ENCODE measurements at regions not wholly inside any gene's neighbourhood (a gene's known extent, or its start where the extent isn't known, plus 50 kb on each side); places are given as distances from the start of the nearest gene placed in this dataset.

DNA sequence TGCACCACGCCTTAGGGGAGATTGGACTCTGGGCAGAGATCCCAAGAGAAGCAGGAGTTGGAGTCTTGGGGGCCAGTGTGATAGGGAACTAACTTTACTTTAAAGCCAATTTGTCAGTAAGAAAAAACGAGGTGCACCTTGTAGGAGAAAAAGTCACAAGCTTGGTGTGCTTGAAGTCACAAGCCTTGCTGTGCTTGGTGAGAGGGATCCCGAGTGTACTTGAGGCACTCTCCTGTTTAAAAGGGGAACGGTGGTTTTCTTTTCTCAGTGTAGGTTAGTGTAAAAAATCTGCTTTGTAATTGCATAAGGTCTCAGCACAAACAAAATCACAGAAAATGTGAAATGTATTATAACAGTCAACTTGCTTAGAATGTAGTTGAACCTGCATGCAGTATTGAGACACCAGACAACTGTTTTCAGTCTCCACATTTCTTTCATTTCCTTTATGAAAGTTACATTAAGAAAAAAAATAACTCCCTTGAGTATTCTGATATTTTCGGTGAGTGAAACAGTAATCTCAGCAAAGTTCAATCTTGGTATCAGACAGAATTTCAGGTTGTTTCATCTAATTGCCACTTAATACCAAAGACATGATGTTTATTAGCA, 111.1 kb upstream of the DUSP22 start:
- no peak for DNase-seq

DNA sequence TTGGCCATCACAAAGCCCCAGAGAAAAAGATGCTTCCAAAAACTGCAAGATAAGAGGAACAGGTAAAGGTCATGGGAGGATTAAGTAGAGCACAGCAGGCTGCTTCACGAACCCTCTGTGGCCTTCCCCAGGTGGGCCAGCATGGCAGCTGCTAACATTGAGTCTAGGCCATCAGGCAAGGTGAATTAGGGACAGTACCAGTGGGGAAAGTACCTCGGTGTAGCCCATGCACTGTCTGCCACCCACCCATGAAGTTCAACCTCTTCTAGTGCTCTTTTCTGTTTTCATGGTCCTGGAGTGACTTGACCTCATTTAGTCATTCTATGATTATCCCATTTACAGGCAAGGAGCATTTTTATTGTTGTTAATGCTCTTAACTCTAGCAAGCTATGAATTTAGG, 108.6 kb upstream of the DUSP22 start:
- DNase-seq: no peak

- no peak for DNase-seq
These were observed 108.1 kb upstream of the DUSP22 start for GRCh38 chr6:184161-184700.

DNA sequence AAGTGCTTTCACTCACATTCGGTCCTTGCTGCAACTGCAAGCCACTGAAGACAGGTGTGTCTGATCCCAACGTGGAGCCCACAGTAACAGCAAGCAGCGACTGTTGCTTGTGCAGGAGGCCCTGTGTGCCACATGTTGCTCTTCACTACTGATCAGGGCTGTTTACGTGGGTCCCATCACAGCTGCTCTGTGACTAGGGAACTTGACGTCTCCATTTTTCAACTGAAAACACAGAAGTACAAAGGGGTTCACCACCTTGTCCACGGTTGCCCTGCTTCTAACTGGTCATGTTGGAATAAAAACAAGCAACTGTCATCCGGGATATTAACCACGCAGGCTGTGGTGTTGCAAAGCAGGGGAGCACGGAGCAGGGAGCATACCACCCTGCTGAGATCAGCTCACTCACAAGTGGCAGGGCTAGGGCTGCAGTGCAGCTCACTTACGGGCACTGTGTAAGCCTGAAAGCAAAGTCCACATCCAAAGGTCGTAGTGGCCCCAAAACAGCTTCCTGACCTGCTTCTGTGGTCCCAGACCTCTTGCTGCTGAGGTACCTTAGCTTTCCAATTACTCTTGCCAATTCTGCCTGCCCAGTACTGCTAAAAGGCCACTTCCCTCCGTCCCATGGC, 105.8 kb upstream of the DUSP22 start:
- DNase-seq: no peak

DNA sequence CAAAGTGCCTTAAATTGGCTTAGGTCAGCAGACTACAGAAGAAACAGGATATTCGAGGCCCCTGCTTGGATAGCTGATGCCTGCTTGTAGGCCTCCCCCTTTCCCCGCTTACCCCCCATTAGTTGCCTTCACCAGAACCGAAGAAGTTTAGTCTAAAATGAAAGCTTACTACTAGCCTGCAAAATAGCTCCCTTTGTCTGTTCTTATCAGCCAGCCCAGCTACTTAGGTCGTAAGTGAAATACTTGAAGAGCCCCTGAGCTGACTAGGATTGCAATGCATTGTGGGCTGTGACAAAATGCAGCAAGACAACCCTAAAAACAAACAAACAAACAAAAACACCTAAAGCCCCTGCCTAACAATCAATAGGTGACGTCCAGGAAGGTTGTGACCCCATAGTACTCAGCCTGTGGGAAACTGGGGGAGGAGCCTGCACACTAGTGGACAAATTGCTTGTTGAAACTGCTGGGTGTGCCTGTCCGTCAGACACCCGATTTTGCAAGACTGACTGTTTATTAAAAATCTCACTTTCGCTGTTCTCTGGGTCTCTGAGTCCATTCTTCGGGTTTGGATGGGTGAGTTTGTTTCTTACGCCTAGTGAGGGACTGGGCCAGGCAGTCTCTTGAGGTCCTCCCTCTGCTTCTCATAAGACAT, 105.0 kb upstream of the DUSP22 start:
- DNase-seq: no peak

DNA sequence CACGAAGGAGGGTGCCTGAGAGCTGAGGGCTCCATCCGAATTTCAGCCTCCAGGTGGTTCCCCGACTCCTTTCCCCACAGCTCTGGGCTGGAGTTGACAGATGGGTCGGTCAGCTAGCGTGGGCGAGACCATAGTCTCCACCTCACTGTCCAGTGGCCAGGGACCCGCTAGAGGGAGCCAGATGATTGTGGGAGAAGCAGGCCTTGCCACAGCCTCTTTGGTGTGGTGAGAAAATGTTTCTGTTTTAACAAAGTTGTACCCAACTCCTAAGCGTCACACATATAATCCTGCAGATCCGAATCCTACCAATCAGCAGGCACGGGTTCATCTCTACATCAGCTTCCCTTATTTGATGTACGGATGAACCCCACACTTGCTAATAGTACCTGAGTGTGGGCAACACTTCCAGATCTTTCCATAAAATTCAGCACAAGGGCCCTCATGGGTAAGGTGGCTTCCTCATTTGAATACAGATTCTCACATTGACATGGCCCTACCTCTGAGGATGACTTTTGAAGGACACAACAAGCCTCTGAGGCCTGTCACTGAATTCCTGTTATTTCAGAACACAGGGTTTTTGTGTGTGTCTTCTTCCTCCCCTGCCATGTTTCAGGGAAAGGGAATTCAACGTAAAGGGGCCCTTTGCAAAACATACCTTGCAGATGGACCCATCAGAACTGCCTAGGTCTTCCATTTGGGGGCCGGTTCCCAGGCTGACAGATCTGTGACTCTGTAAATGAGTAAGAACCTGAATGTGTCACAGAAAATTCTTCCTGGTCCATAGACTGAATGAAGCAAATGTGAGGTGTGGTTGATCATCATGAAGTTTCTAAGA, 103.2 kb upstream of the DUSP22 start:
- peak; percentile 65 to 84 for DNase-seq

GRCh38 chr6:189676-190075, 102.6 kb upstream of the DUSP22 start:
- DNase-seq: no peak

GRCh38 chr6:190596-191395, 101.5 kb upstream of the DUSP22 start:
- DNase-seq: peak; percentile 12 to 20

DNA sequence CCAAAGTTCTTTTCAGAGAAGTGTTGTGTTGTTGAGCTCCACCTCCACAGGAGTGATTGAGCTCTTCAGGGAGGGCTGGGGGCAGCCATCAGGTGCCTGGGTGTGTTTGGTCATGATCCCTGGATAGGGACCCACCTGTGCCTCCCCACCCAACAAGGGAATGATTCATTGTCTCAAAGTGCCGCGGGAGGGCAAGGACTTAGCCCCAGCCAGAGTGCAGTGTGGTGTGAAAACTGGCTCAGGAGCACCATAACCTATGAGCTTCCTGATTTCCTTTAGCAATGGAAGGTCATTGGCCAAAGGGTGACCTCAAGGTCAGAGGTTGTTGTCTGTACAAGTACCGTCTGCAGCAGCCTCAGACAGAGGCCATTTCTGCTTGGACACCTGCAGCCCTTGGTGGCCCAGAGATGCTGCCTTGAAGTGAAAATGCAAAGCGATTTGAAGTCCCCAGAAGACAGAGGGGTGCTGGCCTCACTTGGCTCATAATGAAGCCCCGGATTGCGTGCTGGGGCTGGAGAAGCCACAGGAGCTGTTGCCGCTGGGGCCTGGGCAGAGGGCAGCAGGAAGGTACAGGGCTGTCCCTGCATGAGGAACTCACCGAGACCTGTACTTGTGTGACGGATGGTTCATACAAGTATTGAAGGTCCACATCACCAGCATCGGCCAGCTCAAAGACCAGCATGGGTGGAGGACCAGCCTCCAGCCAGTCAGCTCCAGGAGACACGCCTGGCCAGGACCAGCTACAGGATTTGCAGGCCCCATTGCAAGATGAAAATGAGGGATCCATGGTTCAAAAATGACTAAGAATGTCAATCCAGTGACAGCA, 100.6 kb upstream of the DUSP22 start:
- no peak for DNase-seq

- no peak for DNase-seq
These were observed 100.0 kb upstream of the DUSP22 start for GRCh38 chr6:192313-192664.

DNA sequence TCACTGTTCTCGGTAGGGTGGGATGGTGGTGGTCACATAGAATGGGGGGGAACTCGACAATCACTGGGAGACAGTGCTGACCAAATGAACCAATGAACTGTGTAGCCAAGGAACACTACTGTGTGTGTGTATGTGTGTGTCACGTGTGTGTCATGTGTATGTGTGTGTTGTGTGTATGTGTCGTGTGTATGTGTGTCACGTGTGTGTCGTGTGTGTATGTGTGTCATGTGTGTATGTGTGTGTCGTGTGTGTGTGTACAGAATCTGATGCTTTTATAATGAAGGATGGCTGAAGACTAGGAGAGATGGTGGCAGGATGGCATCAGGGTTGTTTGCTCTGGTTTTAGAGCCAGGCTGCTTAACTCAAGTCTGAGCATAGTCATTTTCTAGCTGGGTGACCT, 99.1 kb upstream of the DUSP22 start:
- no peak for DNase-seq

DNA sequence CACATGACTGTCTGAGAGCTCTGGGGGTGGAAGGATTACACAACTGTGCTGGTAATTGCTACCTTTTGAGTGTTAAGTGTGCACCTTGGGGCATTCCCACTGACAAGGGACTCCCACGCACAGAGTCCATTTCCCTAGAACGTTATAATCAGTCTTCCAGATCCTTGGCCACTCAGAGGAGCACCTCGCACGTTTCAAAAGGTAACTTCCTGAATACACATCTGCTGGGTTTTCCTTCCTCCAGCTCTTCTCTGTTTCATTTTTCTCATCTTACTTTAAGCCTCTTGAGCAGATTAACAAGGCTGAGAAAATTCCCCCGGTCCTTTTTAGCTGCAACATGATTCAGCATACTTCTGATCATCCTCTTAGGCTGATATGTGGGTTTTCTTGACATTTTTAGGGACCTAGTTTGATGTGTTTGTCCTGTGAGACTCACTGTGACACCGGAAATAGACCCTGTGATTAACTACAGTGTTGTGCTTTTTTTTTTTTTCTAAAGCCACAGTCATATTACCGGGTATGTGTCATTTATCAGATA, 98.4 kb upstream of the DUSP22 start:
- DNase-seq: no peak

DNA sequence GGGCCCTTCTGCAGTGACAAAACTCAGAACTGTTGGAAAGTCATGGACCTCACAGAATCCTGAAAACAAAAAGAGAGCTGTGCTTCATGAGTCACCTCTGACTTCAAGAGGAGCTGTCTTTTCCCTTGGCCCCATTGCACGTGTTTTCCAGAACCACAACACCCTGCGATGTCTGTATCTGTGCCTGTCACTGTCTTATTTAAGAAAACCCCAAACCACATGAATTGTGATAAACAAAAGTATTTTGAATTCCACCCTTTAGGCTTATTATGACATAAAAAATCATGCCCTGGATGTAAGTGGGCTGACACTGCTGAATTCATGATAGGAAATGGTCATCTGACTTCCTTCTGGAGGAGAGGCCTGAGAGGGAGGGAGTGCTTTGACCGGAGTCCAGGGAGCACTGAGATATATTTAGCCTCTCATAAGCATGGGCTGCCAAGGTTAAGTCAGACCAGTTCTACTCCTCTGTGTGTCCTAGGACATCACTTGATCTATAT, 96.4 kb upstream of the DUSP22 start:
- DNase-seq: no peak

DNA sequence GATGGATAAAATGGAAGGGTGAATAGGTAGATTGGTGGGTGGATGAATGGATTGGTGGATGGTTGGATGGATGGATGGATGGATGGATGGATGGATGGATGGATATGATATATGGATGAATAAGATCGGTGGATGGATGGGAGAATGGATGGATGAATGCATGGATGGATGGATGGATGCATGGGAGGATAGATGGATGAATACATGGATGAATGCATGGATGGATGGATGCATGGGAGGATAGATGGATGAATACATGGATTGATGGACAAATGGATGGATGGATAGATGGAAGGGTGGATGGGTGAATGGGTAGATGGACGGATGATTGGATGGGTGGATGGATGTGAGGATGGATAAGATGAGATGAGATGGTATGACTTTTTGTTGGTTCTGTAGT, 95.7 kb upstream of the DUSP22 start:
- no peak for DNase-seq

DNA sequence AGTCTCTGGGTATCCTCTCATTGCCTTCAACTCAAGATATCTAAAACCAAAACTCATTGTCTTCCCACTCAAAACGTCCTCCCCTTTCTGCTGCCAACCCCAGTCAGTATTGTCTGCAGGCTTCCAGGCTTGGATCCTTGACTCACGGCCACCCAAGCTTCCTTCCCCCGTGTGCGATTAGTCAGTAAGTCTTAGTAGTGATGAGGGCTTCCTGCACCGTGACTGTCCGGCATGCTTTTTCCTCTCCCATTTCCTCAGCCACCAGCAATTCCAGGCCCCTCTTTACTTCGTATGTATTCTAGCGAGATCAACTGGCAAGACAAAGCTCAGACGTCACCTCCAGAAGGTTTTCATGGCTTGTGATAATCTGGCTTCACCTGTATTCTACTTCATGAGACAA, 88.6 kb upstream of the DUSP22 start:
- DNase-seq: no peak

DNA sequence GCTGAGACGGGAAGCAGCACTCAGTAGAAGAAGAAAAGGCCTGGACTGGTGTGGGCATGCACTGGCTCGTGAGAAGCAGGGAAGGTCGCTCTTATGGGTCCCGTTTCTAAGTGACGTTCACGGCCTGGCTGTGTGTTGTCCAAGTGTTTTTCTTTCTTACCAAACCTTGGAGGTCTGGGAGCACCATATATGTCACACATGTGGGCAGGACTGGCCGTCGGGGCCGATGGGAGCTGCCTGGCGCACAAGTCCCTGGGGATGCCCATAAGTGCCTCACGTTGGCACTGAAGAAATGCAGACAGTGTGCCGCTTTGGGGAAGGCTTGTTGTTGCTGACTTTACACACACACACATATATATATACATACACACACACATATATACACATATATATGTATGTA, 86.0 kb upstream of the DUSP22 start:
- DNase-seq: no peak

GRCh38 chr6:208364-208763, 83.9 kb upstream of the DUSP22 start:
- peak; percentile 20 to 24 for DNase-seq

- DNase-seq: no peak
These were observed 83.3 kb upstream of the DUSP22 start for GRCh38 chr6:208938-209337.

GRCh38 chr6:209432-210103, 82.7 kb upstream of the DUSP22 start:
- no peak for DNase-seq

- no peak for DNase-seq
These were observed 82.2 kb upstream of the DUSP22 start for GRCh38 chr6:210104-210456.
